ELF-1 (cell line): ENCODE measurements at regions not wholly inside any gene's neighbourhood (a gene's known extent, or its start where the extent isn't known, plus 50 kb on each side); places are given as distances from the start of the nearest gene placed in this dataset.
"Not testable (repeated sequence)": the region's sequence is repeated elsewhere in the genome, so short reads cannot be mapped to it uniquely, and the experiment has no call there.

Experiments
- DNase-seq: peaks from one replicate; pipeline ENCODE4 v3.0.0-alpha.2; 2016; ENCODE audit warnings: low read depth, low spot score

DNA sequence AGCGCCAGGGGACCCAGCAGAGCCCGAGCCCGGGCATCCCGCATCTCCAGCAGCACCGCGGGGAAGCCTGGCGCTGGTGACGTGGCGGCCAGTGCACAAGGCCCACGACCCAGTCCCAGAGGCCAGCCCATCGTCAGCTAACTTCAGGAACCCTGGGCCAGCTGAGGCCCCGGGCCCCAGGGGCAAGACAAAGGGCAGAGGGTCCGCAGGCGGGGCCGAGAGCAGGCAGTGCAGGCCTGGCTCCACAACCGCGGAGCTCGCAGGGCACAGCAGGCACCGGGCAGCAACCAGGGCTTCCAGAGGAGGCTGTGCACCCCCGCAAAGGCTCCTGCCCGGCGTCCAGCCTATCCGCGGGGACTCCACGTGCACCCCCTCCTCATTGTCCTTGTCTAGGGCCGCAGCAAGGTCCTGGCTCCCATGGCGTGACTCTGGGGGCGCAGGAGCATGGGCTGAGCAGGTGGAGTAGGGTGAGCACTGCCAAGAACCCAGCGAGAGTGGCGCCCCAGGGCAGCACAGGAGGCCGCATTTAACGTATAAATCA lies 352.5 kb downstream of the KCNJ18 start:
- DNase-seq: not testable (repeated sequence)

GRCh38 chr17:22047521-22047920 lies 355.2 kb downstream of the KCNJ18 start:
- not testable (repeated sequence) for DNase-seq

GRCh38 chr17:22048226-22048625 lies 355.9 kb downstream of the KCNJ18 start:
- not testable (repeated sequence) for DNase-seq

GRCh38 chr17:22050766-22051165 lies 358.4 kb downstream of the KCNJ18 start:
- not testable (repeated sequence) for DNase-seq

DNA sequence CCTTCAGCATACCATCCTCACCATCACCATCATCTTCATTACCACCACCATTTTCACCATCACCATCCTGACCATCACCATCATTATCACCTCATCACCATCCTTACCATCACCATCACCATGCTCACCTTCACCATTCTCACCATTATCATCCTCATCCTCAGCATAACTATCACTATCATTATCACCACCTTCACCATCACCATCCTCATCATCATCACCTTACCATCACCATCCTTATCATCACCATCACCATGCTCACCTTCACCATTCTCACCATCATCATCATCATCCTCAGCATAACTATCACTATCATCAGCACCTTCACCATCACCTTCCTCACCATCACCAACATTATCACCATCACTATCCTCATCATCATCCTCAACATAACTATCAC lies 360.4 kb downstream of the KCNJ18 start:
- not testable (repeated sequence) for DNase-seq

- DNase-seq: not testable (repeated sequence)
Observed at GRCh38 chr17:22056566-22056965, 364.2 kb downstream of the KCNJ18 start.

DNA sequence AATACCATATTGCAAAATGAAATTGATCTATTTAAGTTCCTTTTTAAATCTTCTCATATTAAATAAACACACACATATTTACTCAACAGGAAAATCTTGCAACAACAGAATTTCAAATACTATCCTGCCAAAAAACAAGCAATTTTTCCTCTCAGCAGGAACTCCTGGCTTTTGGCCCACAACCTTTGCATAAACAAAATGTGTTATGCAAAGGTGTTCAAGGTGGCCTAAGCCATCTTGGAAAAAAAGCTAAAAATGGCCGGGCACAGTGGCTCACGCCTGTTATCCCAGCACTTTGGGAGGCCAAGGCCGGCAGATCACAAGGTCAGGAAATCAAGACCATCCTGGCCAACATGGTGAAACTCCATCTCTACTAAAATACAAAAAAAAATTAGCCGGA lies 383.6 kb downstream of the KCNJ18 start:
- DNase-seq: not testable (repeated sequence)

DNA sequence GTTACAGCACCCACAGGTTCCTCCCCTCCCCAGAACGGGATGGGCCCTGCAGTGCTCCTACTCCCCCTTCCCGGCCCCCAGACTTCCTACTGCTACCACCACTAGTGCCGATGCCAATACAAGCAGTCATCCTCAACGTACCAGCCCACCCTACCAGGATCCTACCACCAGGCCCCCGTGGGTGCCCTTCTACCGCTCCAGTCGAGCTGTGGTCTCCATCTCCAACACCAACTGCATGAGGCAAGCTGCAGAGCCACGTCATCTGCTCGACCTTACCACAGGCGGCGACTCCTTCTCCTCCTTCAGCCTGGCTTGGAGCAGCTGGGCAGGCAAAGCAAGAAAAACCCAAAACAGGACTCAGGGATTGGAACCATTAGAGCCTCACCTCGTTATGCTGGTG lies 396.3 kb downstream of the KCNJ18 start:
- not testable (repeated sequence) for DNase-seq

GRCh38 chr17:22090263-22090935 lies 398.1 kb downstream of the KCNJ18 start:
- DNase-seq: no peak

DNA sequence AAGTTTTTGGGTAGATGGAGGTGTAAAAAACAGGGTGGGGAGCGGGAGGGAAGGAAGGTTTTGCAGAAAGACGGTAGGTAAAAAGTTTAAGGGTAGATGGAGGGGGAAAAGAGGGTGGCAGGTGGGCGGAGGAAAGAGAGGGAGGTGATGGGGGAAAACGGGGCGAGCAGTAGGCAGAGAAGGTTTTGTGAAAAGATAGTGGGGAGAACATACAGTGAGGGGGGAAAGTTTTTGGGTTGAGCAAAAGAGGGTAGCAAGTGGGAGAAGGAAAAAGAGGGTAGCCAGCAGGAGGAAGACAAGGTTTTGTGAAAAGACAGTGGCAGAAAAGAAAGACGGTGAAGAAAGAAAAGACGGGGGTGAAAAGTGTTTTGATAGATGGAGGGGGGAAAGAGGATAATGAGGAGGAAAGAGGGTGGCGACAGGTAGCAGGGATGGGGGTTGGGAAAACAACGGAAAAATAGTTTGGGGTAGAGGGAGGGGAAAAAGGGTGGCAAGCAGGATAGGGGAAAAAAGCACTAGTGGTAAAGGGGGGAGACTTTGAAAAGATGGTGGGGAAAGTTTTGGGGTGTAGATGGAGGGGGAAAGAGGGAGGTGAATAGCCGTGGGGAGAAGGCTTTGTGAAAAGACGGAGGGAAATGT lies 398.8 kb downstream of the KCNJ18 start:
- not testable (repeated sequence) for DNase-seq

DNA sequence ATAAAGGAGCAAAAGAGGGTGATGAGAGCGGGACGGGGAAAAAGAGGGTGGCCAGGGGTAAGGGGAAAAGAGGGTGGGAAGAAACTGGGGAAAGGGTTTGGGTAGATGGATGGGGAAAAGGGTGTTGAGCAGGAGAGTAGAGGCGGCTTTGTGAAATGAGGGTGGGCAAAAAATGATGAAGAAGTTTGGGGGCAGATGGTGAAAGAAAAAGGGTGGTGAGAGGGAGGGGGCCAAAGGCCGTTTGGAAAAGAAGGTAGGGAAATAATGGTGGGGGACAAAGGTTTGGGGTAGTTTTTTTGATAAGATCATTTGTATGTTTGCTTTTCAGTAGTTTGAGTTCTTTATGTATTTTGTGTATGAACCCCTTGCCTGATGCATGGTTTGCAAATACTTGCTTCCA lies 399.5 kb downstream of the KCNJ18 start:
- DNase-seq: not testable (repeated sequence)

DNA sequence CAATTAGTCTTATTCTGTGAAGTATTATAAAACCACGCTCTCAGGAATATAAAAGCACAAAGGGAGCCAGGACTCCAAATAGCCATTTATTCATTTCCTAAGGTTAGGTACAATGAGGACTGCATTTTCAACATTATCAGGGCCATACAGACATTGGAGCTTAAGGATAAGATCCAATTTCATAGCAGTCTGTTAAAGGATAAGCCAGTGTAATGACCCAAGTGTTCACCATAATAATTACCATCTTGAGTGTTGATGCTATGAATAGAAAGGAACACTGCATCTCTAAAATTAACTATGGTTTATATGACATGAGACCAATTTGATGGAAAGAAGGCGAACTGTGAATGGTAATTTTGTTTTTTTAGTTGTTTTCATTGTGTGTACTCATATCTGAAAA lies 403.1 kb downstream of the KCNJ18 start:
- DNase-seq: not testable (repeated sequence)

DNA sequence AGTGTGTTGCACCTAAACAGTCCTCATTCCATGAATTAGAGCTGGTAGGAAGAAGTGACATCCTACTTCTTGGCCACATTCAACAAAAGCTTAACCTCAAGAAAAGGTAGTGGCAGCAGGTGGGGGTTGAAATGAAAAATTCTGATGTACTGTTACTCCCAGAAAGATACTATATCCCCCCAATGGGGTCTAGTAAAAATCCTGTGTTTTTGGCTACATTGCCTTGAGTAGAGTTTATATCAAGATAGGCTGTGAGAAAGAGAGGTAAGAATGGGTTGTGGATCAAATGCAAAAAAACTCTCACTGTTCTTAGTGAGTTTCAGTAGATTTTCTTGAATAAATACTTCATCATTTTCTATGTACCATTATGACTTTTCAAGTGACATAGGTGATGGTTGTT lies 407.3 kb downstream of the KCNJ18 start:
- not testable (repeated sequence) for DNase-seq

DNA sequence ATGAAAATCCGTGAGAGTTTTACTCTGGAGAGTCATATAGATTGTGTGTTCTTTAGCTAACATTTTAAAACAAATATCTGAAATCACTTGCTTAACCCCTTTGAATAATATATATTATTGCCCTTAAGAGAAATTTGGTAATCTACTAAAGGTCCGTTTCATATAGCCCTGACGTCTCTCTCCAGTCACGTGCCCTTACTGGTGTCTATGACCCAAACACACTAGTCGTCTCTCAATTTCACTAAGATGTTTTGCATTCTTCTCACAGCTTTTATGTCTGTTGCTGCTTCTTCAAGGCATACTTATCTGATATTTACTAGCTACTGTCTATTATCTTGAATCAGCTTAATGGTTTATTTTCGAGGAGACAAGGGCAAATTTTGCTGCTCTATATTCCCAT lies 409.9 kb downstream of the KCNJ18 start:
- DNase-seq: no peak

DNA sequence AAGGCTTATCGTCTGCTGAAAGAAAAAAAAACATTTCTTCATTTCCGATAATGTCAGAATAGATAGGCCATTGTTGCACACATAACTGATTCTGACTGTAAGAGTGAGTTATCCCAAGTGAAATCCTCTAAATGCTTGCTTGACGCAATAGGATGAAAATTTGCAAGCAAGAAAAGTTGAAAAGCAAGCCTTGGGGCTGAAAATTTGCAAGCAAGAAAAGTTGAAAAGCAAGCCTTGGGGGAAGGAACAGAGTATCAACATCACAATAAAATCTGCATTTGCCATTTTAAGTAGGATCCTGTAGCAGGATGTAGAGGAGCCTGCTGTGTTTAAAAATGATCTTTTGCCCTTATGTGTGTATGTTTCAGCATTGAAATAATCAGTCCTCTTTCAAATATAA lies 424.4 kb downstream of the KCNJ18 start:
- DNase-seq: peak; percentile 11

DNA sequence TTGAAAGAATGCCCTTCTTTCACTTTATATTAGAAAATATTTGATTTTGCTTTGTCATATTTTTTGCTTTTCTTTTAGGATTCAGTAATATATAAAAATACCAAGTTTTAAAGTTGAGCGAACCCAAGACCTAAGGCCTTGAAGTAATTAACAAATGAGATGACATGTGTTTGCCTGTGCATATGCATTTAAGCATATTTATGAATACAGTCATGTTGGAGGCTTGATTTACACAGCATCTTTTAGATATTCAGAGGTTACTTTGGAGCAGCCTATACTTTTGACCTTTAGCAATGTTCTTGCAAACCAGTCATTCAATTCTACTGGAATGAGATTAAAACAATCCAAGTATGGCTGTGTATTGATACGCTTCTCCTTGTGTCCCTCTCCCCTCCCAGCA lies 425.1 kb downstream of the KCNJ18 start:
- DNase-seq: not testable (repeated sequence)

DNA sequence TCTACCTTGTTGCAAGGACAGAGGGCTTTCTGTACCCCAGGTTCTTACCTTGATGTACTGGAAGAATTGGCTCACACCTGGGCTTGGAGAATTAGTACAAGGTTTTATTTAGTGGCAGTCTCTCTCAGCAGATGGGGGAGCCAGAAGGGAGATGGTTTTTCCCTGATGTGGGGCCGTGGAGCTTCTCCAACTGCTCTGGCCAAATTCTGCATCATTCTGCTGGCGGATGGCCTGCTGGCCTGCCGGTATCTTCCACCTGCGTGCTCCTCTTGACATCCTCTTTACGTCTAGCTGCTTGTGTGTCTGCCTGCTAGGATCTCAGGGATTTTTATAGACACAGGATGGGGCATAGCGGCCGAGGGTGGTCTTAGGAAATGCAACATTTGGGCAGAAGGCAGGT lies 426.7 kb downstream of the KCNJ18 start:
- not testable (repeated sequence) for DNase-seq

GRCh38 chr17:22119751-22120150 lies 427.4 kb downstream of the KCNJ18 start:
- not testable (repeated sequence) for DNase-seq

DNA sequence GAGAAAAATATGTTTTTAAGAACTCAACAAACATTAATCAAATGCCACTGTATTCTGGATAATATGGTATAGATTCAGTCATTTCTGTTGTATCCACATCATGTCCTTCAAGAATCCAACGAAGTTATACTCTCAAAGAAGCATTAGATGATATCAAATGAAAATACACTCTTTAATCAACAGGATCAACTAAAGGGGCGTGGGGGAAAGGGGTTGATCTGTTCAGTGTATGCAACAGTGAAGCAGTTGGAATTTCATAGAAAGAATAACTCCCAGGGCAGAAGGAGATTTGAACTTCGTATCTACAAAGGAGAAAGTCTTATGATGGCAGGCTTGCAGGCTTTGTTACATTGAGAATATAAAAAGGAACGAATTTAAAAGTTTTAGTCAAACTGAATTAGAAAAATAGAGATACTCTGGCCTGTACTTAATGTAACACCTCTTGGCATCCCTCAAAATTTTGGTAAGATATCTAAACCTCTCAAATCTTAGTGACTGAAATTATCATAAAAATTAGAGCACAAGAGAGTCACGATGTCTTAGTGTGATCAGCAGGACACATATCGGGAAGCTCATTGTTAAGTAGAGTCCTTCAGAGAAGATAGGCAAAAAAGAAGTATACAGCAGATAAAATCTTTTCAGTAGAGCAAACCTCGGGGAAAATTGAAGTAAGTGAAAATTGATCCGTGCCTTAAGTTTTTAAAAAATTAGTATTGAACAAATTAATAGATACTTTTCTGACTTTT lies 431.4 kb downstream of the KCNJ18 start:
- DNase-seq: no peak

DNA sequence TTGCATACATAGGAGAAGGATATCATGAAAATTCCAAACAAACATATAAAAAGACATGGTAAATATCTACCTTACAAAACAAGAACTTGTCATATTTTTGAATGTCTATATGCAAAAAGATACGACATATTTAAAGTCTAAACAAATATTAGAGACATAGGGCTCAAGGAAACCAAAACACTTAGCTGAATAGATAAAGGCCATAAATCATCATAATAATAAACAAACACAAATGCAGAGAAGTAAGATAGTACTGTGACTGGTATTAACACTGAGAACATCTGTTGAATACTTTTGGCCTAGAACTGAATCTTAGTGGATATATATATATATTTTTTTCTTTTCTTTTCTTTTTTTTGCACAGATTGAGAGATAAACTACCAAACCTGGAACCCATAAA lies 435.8 kb downstream of the KCNJ18 start:
- DNase-seq: no peak

DNA sequence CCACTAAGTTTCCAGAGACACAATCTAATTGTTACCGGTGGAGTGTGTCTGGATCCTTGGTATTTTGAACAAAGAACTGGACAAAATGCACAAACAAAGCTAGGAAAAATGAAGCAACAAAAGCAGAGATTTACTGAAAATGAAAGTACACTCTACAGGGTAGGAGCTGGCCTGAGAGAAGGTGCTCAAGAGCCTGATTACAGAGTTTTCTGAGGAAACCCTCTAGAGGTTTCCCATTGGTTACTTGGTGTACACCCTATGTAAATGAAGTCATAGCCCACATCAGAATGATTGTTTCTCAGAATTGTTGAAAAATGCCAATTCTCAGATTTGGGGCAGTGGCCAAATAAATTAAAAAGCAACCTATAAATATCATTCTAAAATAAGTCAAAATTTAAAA lies 436.4 kb downstream of the KCNJ18 start:
- no peak for DNase-seq

DNA sequence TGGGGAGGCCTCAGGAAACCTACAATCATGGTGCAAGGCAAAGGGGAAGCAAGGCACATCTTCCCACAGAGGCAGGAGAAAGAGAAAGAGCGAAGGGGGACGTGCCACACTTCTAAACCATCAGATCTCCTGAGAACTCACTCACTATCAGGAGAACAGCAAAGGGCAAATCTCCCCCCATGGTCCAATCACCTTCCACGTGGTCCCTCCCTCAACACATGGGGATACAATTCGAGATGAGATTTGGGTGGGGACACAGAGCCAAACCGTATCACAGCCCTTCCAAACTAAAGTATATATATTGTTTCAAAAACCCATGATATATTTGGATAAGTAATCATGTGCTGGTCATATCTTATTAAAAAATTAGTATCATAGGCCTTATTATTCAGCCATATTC lies 437.6 kb downstream of the KCNJ18 start:
- not testable (repeated sequence) for DNase-seq
